PC-3 (cell line): ENCODE measurements at regions not wholly inside any gene's neighbourhood (a gene's known extent, or its start where the extent isn't known, plus 50 kb on each side); places are given as distances from the start of the nearest gene placed in this dataset.

ENCODE experiments used
- CTCF ChIP-seq: fragments of 300-600 bp; sonication (generic); conservative IDR thresholded peaks from 2 replicates; pipeline ENCODE4 v1.5.1; 2017; ENCODE audit warnings: antibody characterized with exemption, low read depth, mild to moderate bottlenecking, low read length
- EZH2 ChIP-seq: fragments of 300-600 bp; sonication (generic); IDR thresholded peaks from one replicate; pipeline ENCODE4 v1.6.1; 2017; ENCODE audit warnings: antibody characterized with exemption, mild to moderate bottlenecking, low read length; ENCODE audit not compliant: unreplicated experiment

GRCh38 chr2:52474091-52474490 lies 1293.5 kb upstream of the CHAC2 start:
- TF ChIP-seq EZH2 (no peak), CTCF (no peak)
